NCI-H510A (cell line): ENCODE measurements at regions not wholly inside any gene's neighbourhood (a gene's known extent, or its start where the extent isn't known, plus 50 kb on each side); places are given as distances from the start of the nearest gene placed in this dataset.
"Not testable (repeated sequence)": the region's sequence is repeated elsewhere in the genome, so short reads cannot be mapped to it uniquely, and the experiment has no call there.

Source experiments
- DNase-seq: peaks from one replicate; lab custom pipeline; 2025; lab: John Stamatoyannopoulos, UW

DNA sequence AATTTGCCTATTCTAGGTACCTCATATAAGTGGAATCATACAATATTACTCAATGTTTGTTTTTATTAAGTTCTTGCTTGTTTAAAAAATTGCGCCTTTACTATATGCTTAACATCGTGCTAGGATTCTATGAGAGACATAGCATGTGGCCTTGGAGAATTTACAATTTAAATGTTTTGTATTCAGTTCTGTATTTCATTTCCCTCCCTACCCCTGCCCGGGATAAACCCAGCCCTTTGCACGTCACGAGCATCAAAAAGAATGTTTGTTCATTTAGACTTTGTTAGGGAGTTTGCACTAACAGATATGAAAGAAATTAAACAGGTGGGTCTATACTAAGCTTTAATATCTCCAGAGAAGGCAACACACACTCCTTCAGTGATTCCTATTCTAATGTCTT is 75.7 kb downstream of the C18orf54 start:
- DNase-seq = no peak

DNA sequence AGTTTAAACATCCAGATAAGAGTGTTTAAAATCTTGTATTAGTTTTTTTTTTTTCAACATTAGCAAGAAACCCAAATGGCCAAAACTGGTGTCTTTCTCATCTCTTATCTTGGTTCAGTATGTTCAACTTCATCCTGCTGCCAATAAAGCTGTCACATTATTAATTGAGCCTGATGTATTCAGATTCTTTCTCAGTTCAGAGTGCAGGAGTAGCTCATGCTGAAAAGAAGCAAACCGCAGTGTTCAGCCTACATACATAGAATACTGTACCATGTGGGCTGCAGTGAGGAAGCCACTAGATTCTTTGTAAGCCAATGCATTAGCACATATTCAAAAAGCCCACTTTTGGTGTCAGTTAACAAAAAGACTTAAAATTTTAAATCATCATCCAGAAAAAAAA is 76.2 kb downstream of the C18orf54 start:
- DNase-seq = no peak

DNA sequence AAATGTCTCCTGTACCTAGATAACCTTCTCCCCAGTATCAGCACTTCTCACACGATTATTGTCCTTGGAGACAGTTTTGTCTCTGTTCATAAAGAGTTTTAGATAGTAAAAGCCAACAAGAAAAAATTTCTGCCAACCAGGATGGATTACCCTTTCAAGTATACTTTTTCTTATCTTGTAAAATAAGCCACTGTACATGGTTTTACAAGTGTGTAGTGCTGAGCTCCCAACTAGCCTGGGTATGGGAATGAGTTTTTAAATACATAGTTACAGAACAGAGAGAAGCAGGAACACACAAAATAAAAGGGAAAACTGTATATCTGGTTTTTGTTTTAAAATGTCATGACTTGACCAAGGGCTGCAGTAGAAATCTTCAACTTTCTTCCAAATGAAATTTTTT is 76.7 kb downstream of the C18orf54 start:
- DNase-seq = no peak

DNA sequence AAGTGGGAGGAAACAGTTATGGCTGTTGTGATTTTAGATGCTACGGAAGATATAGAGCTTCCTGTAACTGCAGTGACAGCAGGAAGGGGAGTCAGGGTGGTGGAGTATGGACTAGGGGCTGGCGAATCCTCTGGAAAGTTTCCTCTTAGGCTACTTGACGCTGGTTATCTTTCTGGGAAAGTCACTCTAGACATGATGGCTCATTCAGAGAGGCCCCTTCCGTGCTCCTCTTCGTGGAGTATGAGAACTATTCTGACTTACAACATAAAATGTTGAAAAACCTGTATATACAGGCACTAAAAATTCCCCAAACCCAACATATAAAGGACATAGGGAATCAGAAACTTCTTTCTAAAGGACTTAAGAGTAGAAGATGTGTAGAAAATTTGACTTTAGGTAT is 78.8 kb downstream of the C18orf54 start:
- no peak for DNase-seq

DNA sequence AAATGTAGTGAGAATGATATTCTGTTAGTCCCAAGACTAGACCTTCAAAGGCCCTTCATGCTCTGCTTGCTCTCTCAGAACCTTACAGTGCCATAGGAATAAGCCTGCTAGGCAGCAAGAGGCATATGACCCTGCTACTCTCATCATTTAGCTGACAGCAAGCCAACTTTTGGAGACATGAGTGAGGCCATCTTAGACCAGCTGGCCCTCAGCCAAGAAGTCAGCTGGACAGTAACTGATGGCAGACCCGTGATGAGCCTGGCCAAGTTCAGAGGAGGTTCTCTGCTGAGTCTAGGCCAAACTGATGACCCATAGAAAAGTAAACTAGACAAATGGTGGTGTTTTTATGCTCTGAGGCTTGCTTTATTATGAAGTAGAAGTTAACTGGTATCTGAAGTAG is 82.6 kb downstream of the C18orf54 start:
- DNase-seq = no peak

DNA sequence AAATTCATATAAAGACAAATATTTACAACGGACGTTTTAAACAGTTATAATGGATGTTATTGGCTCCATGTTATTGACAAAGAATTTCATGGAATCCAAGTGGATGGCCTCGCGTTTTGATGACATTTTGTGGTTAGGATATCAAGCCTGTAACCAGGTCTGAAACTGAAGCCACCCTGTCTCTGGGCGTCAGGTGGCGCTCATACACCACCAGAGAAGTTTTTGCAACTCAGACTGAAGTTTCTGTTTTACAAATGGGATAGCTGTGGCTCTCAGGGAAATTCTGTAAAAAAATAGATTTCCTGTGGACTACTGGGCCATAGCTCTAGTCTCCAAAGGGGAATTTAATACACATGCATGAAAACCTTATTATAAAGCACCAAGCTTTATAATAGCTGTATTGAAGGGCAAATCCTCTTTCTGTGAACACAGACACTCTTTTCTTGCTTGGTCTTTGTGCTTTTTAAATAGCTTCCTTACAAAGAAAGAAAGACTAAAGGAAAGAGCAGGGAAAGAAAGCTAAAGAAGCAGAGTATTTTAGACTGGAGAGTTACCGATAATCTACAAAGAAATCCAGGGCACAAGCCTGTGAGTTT is 86.7 kb downstream of the C18orf54 start:
- DNase-seq = peak; percentile 3

DNA sequence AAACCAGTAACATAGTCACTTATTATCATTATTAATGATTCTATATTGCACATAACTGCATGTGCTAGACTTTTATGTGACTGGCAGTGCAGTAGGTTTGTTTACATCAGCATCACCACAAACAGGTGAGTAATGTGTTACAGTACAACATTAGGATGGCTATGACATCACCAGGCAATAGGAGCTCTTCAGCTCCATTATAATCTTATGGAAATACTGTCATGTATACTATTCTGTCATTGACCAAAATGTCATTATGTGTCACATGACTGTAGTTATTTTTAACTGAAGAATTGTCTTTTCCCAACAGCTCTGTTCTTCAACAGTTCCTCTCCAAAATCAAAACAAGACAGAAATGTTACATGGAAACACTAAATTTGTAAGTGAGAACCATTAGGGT is 96.3 kb downstream of the C18orf54 start:
- DNase-seq = no peak

DNA sequence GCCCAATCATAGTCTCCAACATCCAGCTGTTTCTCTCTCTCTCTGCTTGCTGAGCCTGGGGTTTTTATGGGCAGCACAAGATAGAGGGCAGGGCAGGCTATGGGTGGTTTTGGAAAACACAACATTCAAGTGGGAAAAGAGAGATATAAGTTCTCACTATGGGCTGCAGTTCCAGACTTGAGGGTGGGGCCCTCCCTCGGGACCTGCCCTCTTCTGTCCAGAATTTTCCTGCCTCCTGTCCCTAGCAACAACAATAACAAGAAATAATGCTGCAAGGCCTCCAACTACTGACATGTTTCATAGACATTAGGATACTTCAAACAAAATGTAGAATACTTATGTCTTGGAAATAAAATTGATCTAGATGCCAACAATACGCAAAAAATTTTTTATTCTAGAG is 107.8 kb downstream of the C18orf54 start:
- no peak for DNase-seq

DNA sequence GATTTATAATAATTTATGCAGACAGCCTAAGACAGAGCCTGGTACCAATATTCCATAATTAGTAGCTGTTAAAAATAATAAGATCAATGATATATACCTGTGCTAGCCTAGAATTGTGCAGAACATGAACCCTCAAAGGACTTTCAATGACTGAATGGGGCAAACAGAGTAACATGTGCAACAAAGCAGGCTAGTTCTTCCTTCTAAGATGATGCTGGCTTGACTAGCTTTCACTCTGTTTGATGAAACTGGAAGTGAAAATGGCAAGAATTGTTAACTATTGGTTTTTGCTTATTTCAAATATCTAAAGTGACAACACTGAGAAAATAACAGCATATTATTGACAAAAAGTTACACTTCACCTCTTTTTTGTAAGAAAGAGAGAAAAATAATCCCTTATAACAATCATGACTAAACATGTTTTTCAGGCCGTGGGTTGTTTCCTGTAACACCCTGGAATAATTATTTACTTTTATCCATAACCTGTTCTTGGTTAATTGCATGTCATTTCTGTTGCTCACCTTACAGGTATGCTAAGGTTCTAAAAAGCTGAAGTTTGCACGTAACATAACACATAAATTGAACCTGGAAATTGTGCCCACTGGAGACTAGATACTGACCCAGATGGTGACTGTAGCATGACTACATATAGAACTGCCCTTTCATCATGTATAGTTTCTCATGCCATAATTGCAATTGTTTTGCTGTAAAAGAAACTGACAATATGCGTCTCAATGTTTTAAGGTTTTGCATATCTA is 108.7 kb downstream of the C18orf54 start:
- no peak for DNase-seq

DNA sequence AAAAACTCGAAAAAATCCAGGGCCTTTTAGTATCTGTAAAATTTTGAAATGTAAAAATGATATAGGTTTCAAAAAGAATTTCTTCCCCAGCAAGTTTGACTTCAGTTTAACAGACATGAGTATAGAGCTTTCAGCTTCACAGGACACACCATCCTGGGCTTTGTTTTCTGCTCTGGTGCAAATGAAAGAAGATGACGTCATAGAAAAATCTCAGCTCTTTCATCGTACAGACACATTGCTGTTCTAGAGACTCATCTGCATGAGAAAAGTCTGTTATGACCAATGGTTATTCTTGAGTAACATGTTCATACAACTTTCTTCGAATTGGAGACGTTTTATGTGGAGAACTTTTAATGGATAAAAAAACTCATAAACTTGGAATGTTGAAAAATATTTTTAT is 111.7 kb upstream of the DYNAP start:
- DNase-seq = no peak

DNA sequence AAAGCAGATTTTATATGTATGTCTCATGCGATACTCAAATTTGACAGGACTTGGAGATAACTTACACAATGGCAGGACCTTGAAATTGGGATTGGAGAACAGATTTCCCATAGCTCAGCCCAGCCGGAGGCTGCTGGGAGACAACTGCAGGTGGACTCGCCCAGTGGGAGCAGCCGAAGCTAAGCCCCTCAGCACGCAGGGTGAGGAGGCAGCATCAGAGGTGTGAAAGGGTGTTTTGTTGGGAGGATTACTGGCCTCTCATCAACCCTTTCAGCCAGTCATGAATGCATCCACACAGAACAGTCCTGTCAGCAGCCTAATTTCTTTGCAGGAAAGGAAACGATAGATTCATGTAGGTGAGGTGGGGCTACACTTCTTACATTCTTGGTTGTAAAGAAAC is 110.4 kb upstream of the DYNAP start:
- no peak for DNase-seq

DNA sequence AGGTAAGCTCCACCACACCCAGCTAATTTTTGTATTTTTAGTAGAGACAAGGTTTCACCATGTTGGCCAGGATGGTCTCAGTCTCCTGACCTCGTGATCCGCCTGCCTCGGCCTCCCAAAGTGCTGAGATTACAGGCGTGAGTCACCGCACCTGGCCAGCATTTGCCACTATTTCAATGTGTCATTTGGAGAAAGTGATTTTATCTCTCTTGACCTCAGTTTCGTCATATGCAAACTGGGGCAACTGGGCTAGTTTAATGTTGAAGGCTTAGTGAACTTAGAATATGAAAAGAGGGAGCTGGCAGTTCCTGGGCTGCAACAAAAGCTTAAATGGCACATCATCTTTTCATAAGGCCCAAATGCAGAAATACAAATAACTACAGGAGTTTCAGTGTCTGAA is 88.6 kb upstream of the DYNAP start:
- not testable (repeated sequence) for DNase-seq

DNA sequence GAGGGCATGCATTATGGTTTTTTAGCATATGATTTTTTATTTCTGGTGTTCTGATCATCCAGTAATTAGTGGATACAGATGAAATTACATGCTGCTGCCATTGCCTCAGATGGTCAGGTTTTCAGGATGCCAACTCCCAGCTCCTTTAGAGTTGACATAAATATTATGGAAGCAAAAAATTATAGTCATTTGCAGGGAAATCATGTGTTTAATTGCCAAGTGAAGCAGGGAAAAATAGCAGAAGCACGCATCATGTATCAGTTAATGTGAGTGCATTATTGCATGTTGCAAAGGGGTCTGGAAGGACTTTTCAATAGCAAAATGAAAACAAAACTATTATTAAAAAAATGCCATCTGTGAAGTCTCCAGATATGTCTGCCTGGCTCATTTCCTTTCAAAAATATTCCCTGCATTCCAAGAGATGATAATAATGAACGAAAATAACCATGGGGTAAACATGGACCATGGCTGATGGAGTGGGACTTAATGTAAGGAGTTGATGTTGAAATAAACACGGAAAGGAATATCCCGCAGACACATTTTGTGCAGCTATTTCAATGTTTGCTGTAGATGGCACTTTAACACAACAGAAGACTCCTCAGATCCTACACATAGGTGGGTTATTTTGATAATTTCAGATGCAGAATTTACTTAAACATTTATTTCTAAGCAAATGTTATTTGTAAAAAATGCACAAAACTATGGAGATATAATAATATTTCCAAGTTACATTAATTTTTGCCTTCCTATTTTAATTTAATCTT is 87.7 kb upstream of the DYNAP start:
- no peak for DNase-seq

DNA sequence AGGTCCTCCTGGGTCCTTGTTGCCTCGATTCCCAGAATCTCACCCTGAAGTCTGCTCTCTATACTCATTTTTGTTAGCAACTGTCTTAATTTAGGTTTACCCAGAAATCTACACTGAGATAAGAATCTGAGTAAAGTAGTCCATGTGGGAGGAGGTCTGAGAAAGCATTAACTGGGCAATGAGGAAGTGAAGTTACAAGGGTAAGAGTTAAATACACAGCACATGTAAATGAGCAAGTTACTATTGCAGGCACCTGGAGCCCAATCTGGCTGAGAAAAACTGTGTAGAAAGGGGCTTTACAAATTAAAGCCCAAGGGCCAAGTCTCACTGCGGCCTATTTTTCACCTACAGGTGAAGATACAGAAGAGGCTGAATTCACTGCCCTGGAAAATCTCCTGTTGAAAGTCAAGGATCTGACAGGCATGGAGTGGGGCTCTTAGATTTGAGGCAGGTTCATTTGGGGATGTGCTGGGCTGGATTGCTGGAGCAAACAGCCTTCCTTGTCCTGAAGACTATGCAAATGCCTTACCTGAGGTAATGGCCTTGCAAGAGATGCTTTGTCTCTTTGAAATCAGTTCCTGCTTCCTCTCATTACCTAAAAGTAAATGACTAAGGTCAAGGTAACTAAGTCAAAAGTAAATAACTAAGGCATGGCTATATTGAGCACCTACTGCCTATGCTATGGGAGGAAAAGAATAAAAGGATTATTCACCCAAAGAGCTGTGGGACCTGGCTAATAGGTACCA is 84.4 kb upstream of the DYNAP start:
- no peak for DNase-seq

DNA sequence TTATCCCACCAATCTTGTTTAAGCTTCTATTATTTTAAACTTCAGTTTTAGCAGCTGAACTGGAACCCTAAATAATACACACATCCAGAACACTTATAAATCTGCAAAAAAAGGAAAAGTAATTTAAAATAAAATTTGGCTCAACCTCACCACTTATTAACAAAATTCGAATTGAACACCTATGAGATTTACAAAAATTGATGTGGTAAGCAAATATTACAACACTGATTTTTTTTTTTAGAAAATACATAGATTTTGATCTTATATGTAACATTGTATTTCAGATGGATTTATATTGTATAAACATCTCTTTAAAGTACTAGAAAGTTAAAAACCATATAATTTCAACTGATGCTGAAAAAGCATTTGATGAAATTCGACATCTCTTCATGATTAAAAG is 81.3 kb upstream of the DYNAP start:
- no peak for DNase-seq

DNA sequence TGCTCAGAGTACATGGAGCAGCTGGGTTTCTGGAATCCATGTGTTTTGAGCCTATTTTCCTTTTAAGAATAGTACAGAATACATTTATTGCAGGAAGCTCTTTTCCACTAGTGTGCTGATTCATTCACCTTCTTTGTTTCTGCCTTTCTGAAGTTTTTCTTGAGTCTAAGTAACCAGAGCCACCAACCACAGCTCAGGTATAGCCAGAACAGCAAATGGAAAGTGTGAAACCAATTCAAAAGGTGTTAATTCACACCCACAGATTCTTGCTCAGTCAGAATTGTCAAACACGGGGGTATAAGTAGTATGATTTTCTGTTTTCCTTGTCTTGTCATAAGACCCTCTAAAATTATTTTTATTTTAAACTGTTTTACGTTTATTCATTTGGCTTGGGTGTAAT is 75.9 kb upstream of the DYNAP start:
- DNase-seq = no peak

DNA sequence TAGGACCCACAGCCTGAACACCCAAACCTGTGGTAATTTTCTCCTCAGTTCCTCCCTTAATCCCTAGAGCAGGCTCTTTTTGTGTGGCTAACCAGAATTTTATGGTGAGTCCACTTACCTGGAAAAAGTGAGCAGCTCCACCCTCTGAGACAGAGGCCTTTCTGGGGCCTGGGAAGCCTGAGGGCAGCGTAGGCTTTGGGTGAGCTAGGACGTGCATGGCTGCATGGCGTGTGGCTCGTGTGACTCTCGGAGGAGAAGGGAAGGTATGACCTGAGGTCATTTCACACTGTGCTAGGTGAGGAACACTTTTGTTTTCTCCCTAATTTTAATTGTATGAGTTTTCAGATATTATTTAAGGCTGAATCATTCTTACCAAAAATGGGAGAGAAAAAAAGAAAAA is 73.5 kb upstream of the DYNAP start:
- DNase-seq = no peak

DNA sequence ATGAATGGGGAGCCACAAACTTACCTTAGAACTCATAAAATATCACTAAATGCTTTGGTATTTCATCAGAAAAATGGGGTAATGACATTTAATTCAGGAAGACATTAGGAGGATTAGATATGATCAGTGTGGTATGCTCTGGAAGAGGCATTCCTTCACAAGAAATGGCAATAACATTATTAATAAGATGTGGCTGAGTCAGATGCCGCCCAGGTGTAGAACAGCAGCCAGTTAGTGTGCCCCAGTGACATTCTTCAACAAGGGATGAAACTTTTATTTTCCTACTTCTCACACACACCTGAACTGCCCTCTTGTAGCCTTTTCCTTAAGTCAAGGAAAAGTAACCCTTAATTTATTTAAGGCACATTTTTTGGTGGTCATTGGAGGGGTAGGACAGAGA is 69.2 kb upstream of the DYNAP start:
- no peak for DNase-seq

DNA sequence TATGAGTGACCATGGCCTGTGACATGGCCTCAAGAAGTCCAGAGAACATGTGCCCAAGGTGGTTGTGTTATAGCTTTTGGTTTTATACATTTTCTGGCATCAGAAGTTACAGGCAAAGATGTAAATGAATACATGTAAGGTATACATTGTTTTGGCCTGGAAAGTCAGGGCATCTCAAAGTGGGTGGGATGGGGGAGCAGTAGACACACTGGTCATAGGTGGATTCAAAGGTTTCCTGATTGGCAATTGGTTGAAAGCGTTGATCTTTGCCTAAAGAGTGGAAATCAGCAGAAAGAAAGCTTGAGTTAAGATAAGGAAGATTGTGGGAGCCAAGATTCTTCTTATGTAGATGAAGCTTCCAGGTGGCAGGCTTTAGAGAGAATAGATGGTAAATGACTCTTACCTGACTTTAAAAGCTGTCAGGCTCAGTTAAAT is 62.1 kb upstream of the DYNAP start:
- no peak for DNase-seq

DNA sequence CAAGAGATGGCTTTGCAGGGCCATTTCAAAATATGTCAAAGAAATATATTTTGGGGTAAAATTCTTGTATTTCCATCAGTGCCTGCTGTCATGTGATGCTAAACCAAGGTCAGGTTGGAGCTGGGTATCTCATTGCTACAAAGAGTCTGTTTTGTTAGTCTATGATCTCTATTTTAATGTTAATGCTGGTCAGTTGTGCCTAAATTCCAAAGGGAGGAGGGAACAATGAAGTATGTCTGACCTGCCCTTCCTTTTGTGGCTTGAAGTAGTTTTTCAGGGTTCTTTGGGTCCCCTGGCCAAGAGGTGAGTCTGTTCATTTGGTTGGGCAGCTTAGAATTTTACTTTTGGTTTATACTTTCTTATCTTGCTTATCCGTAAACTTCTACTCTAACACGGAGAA is 61.6 kb upstream of the DYNAP start:
- DNase-seq = no peak

DNA sequence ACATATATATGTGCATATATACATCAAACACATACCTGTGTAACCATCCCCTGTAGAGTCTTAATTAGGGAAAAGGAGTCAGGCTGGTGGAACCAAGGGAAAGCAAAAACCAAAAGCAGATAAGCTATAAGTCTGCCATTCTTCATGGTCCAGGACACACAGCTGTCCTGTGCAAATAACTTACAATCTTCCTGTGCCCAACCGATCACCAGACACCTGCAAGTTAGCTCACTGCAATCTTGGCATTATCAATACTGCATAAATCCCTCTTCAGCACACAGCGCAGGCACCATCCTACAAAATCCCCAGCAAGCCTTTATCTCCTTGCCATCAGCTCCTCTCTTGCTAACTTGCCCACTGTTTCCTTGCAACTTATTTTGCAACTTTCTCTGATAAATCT is 60.8 kb upstream of the DYNAP start:
- DNase-seq = no peak

DNA sequence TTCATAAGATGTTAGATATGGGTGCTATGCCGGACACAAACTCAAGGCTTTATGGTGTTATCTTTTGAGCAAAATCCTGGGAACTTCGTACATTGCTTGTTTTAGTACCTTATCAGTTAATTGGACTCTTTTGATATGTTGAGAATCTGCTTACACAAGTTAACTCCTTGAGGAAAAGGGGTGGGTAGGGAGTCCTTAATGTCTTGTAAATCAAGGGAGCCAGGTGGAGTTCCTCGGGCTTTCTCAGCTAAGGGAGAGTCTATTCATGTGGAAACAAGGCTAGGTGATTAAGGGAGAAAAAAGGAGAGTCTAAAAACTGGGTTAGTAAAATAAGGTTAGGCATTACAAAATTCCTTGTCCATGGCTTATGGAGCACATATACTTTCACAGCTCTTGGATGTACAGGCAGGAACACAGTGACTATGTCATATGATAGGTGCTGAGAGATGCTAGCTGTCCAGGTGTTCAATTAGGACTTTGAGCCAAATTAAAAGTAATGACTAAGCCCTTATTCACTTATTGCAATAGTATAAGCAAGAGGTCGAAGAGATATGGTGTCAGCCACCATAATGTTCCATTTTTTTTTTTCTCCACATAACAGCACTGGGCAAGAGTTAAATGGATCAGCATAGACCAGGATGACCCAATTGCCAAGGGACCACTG is 59.5 kb upstream of the DYNAP start:
- no peak for DNase-seq
